H1 (cell line): ENCODE measurements at regions not wholly inside any gene's neighbourhood (a gene's known extent, or its start where the extent isn't known, plus 50 kb on each side); places are given as distances from the start of the nearest gene placed in this dataset.

Experiments used
- JUN ChIP-seq: IDR thresholded peaks from 2 replicates; pipeline ENCODE4 v1.6.1; 2011; ENCODE audit warnings: low read depth, mild to moderate bottlenecking, improper control_type of control experiment, low read length
- JUND ChIP-seq: IDR thresholded peaks from 2 replicates; pipeline ENCODE4 v1.6.1; 2011; ENCODE audit warnings: mild to moderate bottlenecking, improper control_type of control experiment, low read length
- KDM1A ChIP-seq: fragments of 200-600, 300-600 bp; sonication (generic); IDR thresholded peaks from 2 replicates; pipeline ENCODE4 v1.7.1; 2016; ENCODE audit warnings: mild to moderate bottlenecking, low read length, borderline replicate concordance
- KDM5A ChIP-seq: fragments of 200-600 bp; IDR thresholded peaks from 2 replicates; pipeline ENCODE4 v1.7.1; 2012; ENCODE audit warnings: mild to moderate bottlenecking, low read length, inconsistent platforms, mixed read lengths
- ZNF274 ChIP-seq: IDR thresholded peaks from 2 replicates; pipeline ENCODE4 v1.7.0; 2012; ENCODE audit warnings: low read length, borderline replicate concordance; ENCODE audit errors: extremely low read depth
- TF ChIP-seq, protein P1 (sequence below): IDR thresholded peaks from 2 replicates; pipeline ENCODE4 v1.6.1; 2012; ENCODE audit warnings: inconsistent platforms

DNA sequence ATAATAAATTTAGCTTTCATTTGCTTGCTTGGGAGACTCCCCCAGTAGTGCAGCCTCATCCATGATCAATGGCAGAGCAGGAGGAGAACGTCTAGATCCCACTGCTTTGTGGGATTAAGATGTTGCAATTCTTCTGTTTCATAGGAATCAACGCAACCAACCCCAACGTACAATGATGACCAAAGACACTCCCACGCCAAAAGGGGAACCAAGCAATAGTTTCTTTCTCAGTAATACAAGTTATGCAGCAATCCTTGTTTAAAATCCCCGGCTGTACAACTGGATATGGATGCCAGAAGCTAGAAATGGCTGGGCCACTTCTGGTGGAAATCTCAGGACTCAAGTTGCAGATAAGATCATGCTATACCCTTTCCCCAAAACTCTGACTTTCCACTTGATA, 411.2 kb downstream of the VPS13C start (continued):
- TF ChIP-seq KDM1A: no peak
- TF ChIP-seq, protein P1, sequence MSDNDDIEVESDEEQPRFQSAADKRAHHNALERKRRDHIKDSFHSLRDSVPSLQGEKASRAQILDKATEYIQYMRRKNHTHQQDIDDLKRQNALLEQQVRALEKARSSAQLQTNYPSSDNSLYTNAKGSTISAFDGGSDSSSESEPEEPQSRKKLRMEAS: no peak
- TF ChIP-seq ZNF274: no peak
- TF ChIP-seq KDM5A: no peak
- TF ChIP-seq JUN: no peak
- no peak for TF ChIP-seq JUND
